Smooth muscle cell (in vitro differentiated cells): ENCODE measurements at regions not wholly inside any gene's neighbourhood (a gene's known extent, or its start where the extent isn't known, plus 50 kb on each side); places are given as distances from the start of the nearest gene placed in this dataset.
"Not testable (repeated sequence)": the region's sequence is repeated elsewhere in the genome, so short reads cannot be mapped to it uniquely, and the experiment has no call there.

Experiments
- DNase-seq: peaks from one replicate; lab custom pipeline; 2025; ENCODE audit not compliant: unreplicated experiment; lab: John Stamatoyannopoulos, UW
- H2AFZ ChIP-seq: fragments of 200-600 bp; sonication (generic); 2 replicates; pipeline ENCODE4 v1.6.0; 2016; ENCODE audit warnings: antibody characterized with exemption, low read depth, mild to moderate bottlenecking
- H3F3A ChIP-seq: fragments of 200-600 bp; sonication (generic); 2 replicates; pipeline ENCODE4 v1.6.0; 2017; ENCODE audit warnings: antibody characterized with exemption, low read depth
- H3K27ac ChIP-seq: fragments of 200-600 bp; sonication (generic); 2 replicates; pipeline ENCODE4 v1.5.1; 2016; ENCODE audit warnings: low read depth, mild to moderate bottlenecking
- H3K27me3 ChIP-seq: fragments of 200-600 bp; sonication (generic); 2 replicates; pipeline ENCODE4 v1.6.1; 2016; ENCODE audit warnings: low read depth, mild to moderate bottlenecking
- H3K36me3 ChIP-seq: fragments of 200-600 bp; sonication (generic); 2 replicates; pipeline ENCODE4 v1.5.1; 2016; ENCODE audit warnings: low read depth
- H3K4me1 ChIP-seq: fragments of 200-600 bp; sonication (generic); 2 replicates; pipeline ENCODE4 v1.5.1; 2016; ENCODE audit warnings: low read depth
- H3K4me2 ChIP-seq: fragments of 200-600 bp; sonication (generic); 2 replicates; pipeline ENCODE4 v1.6.0; 2016; ENCODE audit warnings: mild to moderate bottlenecking
- H3K4me3 ChIP-seq: fragments of 200-600 bp; sonication (generic); 2 replicates; pipeline ENCODE4 v1.5.1; 2016; ENCODE audit warnings: mild to moderate bottlenecking
- H3K79me2 ChIP-seq: fragments of 200-600 bp; sonication (generic); 2 replicates; pipeline ENCODE4 v1.6.0; 2016; ENCODE audit warnings: low read depth, mild to moderate bottlenecking
- H3K9ac ChIP-seq: fragments of 200-600 bp; sonication (generic); 2 replicates; pipeline ENCODE4 v1.6.0; 2016; ENCODE audit warnings: low read depth
- H3K9me3 ChIP-seq: fragments of 200-600 bp; sonication (generic); replicated peaks from 2 replicates; pipeline ENCODE4 v1.5.1; 2016; ENCODE audit warnings: low read depth
- H4K20me1 ChIP-seq: fragments of 200-600 bp; sonication (generic); 2 replicates; pipeline ENCODE4 v1.6.0; 2016; ENCODE audit warnings: low read depth
- WGBS: methylation state at CpG from one replicate; pipeline ENCODE4 v1.1.7; 2016; ENCODE audit warnings: low lambda C conversion rate; 5-methylcytosine and 5-hydroxymethylcytosine counted together
- TF ChIP-seq, protein P1 (sequence below): fragments of 200-600 bp; sonication (generic); IDR thresholded peaks from 2 replicates; pipeline ENCODE4 v1.5.1; 2017; ENCODE audit warnings: borderline replicate concordance, mild to moderate bottlenecking, antibody characterized with exemption; ENCODE audit not compliant: insufficient read depth, poor library complexity, severe bottlenecking

DNA sequence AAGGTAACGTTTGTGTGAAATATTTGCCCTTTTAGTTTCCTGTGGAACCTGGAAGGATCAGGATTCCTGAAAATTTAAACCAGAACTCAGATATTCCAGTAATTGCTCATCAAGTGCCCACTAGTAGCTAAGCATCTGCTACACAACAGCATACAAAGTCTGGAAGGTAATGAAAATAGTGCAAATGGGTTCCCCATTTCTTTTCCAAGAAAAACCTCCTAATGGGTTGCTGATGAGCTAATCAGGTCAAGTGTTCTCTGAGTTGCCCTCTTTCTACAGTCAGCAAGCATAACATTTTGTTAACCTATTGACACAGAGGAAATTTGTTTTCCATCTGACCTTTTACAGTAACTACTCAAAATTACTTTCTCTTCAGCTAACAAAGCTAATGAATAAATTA lies 83.6 kb upstream of the PMCH start:
- no peak overlapping the region for H3K4me2 ChIP-seq
- no peaks in the 10 kb centered on the region for H3K27me3 ChIP-seq
- no peaks in the 10 kb centered on the region for H3K9me3 ChIP-seq
- H3K4me3 ChIP-seq = no peak overlapping the region
- TF ChIP-seq, protein P1, sequence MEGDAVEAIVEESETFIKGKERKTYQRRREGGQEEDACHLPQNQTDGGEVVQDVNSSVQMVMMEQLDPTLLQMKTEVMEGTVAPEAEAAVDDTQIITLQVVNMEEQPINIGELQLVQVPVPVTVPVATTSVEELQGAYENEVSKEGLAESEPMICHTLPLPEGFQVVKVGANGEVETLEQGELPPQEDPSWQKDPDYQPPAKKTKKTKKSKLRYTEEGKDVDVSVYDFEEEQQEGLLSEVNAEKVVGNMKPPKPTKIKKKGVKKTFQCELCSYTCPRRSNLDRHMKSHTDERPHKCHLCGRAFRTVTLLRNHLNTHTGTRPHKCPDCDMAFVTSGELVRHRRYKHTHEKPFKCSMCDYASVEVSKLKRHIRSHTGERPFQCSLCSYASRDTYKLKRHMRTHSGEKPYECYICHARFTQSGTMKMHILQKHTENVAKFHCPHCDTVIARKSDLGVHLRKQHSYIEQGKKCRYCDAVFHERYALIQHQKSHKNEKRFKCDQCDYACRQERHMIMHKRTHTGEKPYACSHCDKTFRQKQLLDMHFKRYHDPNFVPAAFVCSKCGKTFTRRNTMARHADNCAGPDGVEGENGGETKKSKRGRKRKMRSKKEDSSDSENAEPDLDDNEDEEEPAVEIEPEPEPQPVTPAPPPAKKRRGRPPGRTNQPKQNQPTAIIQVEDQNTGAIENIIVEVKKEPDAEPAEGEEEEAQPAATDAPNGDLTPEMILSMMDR = no peak
- H3F3A ChIP-seq = no peaks in the 10 kb centered on the region
- H4K20me1 ChIP-seq = no peaks in the 10 kb centered on the region
- H3K4me1 ChIP-seq = no peaks in the 10 kb centered on the region
- H3K36me3 ChIP-seq = no peaks in the 10 kb centered on the region
- H3K27ac ChIP-seq = no peak overlapping the region
- no peak overlapping the region for H2AFZ ChIP-seq
- DNase-seq = no peak
- whole genome bisulfite sequencing = 88% methylated on average over 1 of the region's 1 CpG
- no peak overlapping the region for H3K9ac ChIP-seq
- no peaks in the 10 kb centered on the region for H3K79me2 ChIP-seq

GRCh38 chr12:102255687-102256086 lies 58.1 kb upstream of the PMCH start:
- not testable (repeated sequence) for H3K27me3 ChIP-seq, H4K20me1 ChIP-seq, H3K79me2 ChIP-seq, DNase-seq, H3K9me3 ChIP-seq, H2AFZ ChIP-seq, H3K4me1 ChIP-seq, H3K36me3 ChIP-seq, H3K27ac ChIP-seq, H3F3A ChIP-seq, H3K4me3 ChIP-seq, H3K9ac ChIP-seq, H3K4me2 ChIP-seq
- 98% methylated on average over 2 of the region's 2 CpGs for WGBS

DNA sequence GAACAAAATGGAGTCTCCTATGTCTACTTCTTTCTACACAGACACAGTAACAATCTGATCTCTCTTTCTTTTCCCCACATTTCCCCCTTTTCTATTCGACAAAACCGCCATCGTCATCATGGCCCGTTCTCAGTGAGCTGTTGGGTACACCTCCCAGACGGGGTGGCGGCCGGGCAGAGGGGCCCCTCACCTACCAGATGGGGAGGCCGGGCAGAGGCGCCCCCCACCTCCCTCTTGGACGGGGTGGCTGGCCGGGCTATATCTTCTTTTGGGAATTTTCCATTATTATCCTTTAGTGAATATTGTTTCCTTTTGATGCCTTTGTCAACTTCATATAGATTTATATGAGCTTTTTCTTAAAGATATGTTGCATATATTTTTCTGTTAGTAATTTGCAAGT lies 53.4 kb upstream of the PMCH start:
- H3K79me2 ChIP-seq, H3F3A ChIP-seq, H3K9me3 ChIP-seq, H3K9ac ChIP-seq, DNase-seq, H3K27me3 ChIP-seq, H4K20me1 ChIP-seq, H2AFZ ChIP-seq, H3K4me2 ChIP-seq, H3K4me1 ChIP-seq, H3K36me3 ChIP-seq, H3K4me3 ChIP-seq, H3K27ac ChIP-seq: not testable (repeated sequence)
- WGBS = 98% methylated on average over 11 of the region's 11 CpGs

GRCh38 chr12:102249079-102249841 lies 51.6 kb upstream of the PMCH start:
- Histone ChIP-seq H3K9me3 (no peaks in the 10 kb centered on the region), H3K4me2 (no peak overlapping the region), H3K9ac (no peak overlapping the region), H3F3A (no peaks in the 10 kb centered on the region), H3K4me3 (no peak overlapping the region), H3K27ac (no peak overlapping the region), H3K36me3 (no peaks in the 10 kb centered on the region), H3K79me2 (no peaks in the 10 kb centered on the region), H3K27me3 (no peaks in the 10 kb centered on the region), H2AFZ (peak overlapping the region; percentile 62), H3K4me1 (no peaks in the 10 kb centered on the region), H4K20me1 (no peaks in the 10 kb centered on the region)
- no peak for DNase-seq
- 56% methylated on average over 2 of the region's 2 CpGs for WGBS
- TF ChIP-seq, protein P1 = no peak
